Neuronal stem cell (in vitro differentiated cells): ENCODE measurements at regions not wholly inside any gene's neighbourhood (a gene's known extent, or its start where the extent isn't known, plus 50 kb on each side); places are given as distances from the start of the nearest gene placed in this dataset.
"Not testable (repeated sequence)": the region's sequence is repeated elsewhere in the genome, so short reads cannot be mapped to it uniquely, and the experiment has no call there.

ENCODE experiments used
- DNase-seq: peaks from one replicate; pipeline ENCODE4 v3.0.0-alpha.2; 2013; ENCODE audit warnings: low spot score
- H2AFZ ChIP-seq: one replicate; pipeline ENCODE4 v1.6.1; 2013; ENCODE audit warnings: mild to moderate bottlenecking, low read length, inconsistent platforms
- H2AK5ac ChIP-seq: 2 replicates; pipeline ENCODE4 v1.6.1; 2013; ENCODE audit warnings: low read depth, mild to moderate bottlenecking, inconsistent platforms, low read length, moderate library complexity, mixed read lengths
- H2BK120ac ChIP-seq: 2 replicates; pipeline ENCODE4 v1.6.1; 2013; ENCODE audit warnings: low read depth, mild to moderate bottlenecking, inconsistent platforms, low read length, moderate library complexity, mixed read lengths
- H2BK12ac ChIP-seq: one replicate; pipeline ENCODE4 v1.6.1; 2013; ENCODE audit warnings: low read length, inconsistent platforms
- H2BK15ac ChIP-seq: 2 replicates; pipeline ENCODE4 v1.6.1; 2013; ENCODE audit warnings: mild to moderate bottlenecking, low read length, inconsistent platforms, mixed read lengths
- H2BK5ac ChIP-seq: one replicate; pipeline ENCODE4 v1.6.1; 2013; ENCODE audit warnings: inconsistent platforms, mild to moderate bottlenecking, low read length, moderate library complexity
- H3K14ac ChIP-seq: one replicate; pipeline ENCODE4 v1.6.1; 2013; ENCODE audit warnings: low read length, inconsistent platforms
- H3K18ac ChIP-seq: 2 replicates; pipeline ENCODE4 v1.6.1; 2013; ENCODE audit warnings: low read length, inconsistent platforms
- H3K23ac ChIP-seq: 2 replicates; pipeline ENCODE4 v1.6.1; 2013; ENCODE audit warnings: low read depth, mild to moderate bottlenecking, mixed read lengths, low read length, inconsistent platforms; ENCODE audit not compliant: poor library complexity
- H3K27ac ChIP-seq: replicated peaks from 3 replicates; pipeline ENCODE4 v1.5.1; 2013; ENCODE audit warnings: low read length, inconsistent platforms
- H3K27me3 ChIP-seq, 3 experiments: 2 replicates each; pipeline ENCODE4 v1.6.1; 2013; ENCODE audit warnings: low read length in 3 of 3, mild to moderate bottlenecking in 2 of 3, inconsistent platforms in 1 of 3, low read depth in 1 of 3, mixed read lengths in 1 of 3, moderate library complexity in 1 of 3; ENCODE audit not compliant: control insufficient read depth in 3 of 3, insufficient read depth in 3 of 3
- H3K36me3 ChIP-seq, 2 donors: replicated peaks in 1 of 2; 2 replicates each; pipeline ENCODE4 v1.6.1; 2013; ENCODE audit warnings: low read length in 2 of 2; ENCODE audit not compliant: control insufficient read depth in 2 of 2, insufficient read depth in 2 of 2
- H3K4ac ChIP-seq: 2 replicates; pipeline ENCODE4 v1.6.1; 2013; ENCODE audit warnings: inconsistent platforms, mild to moderate bottlenecking, low read length, moderate library complexity
- H3K4me1 ChIP-seq, 2 donors: 1 replicate in 1 of 2; 2 replicates in 1 of 2; pipeline ENCODE4 v1.6.1; 2013; ENCODE audit warnings: low read length in 2 of 2, low read depth in 1 of 2; ENCODE audit not compliant: control insufficient read depth in 2 of 2, insufficient read depth in 1 of 2
- H3K4me2 ChIP-seq: one replicate; pipeline ENCODE4 v1.6.1; 2013; ENCODE audit warnings: mild to moderate bottlenecking, low read length, inconsistent platforms; ENCODE audit not compliant: insufficient read depth, poor library complexity, severe bottlenecking
- H3K4me3 ChIP-seq, 2 donors: 2 replicates each; pipeline ENCODE4 v1.5.1; 2013; ENCODE audit warnings: low read length in 2 of 2, mild to moderate bottlenecking in 2 of 2, inconsistent platforms in 1 of 2, moderate library complexity in 1 of 2
- H3K79me1 ChIP-seq: one replicate; pipeline ENCODE4 v1.6.1; 2013; ENCODE audit warnings: low read depth, mild to moderate bottlenecking, inconsistent platforms, low read length, moderate library complexity
- H3K9ac ChIP-seq: one replicate; pipeline ENCODE4 v1.6.1; 2013; ENCODE audit warnings: mild to moderate bottlenecking, low read depth, low read length, inconsistent platforms; ENCODE audit not compliant: poor library complexity
- H3K9me3 ChIP-seq, 2 donors: replicated peaks in 1 of 2; 2 replicates each; pipeline versions ENCODE3 to v1.6.1; 2013; ENCODE audit warnings: low read length in 2 of 2, mild to moderate bottlenecking in 2 of 2, inconsistent platforms in 1 of 2, low read depth in 1 of 2, mixed read lengths in 1 of 2, moderate library complexity in 1 of 2; ENCODE audit not compliant: control insufficient read depth in 2 of 2, insufficient read depth in 1 of 2
- H4K8ac ChIP-seq: one replicate; pipeline ENCODE4 v1.6.1; 2013; ENCODE audit warnings: low read depth, mild to moderate bottlenecking, inconsistent platforms, low read length, moderate library complexity
- H4K91ac ChIP-seq: one replicate; pipeline ENCODE4 v1.6.1; 2013; ENCODE audit warnings: low read length, low read depth, mild to moderate bottlenecking, inconsistent platforms; ENCODE audit not compliant: poor library complexity
- WGBS, 2 donors: extraction: QIAGEN DNeasy Blood & Tissue Kit; methylation state at CpG; one replicate each; pipeline ENCODE4 v1.1.7; 2013; ENCODE audit warnings: missing lambda C conversion rate in 2 of 2, mixed read lengths in 1 of 2; ENCODE audit not compliant: insufficient read length in 2 of 2, insufficient replicate concordance in 1 of 2; ENCODE audit errors: extremely low coverage in 2 of 2; 5-methylcytosine and 5-hydroxymethylcytosine counted together

DNA sequence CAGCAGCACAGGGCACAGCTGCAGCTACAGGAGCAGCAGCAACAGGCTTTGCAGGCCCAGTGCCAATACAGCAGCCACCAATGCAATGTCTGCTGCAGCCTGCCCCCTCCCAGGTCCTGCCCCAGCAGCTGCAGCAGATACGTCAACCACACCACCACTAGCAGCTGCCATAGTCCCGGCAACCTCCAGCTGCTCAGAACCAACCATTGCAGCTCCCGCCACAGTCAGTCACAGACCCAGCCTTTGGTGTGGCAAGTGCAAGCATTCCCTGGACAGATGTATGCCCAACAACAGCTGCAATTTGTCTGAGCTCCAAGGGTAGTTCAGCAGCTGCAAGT, 53.3 kb upstream of the TUBA3E start:
- H2BK15ac ChIP-seq: no peak overlapping the region
- no peak overlapping the region for H2BK5ac ChIP-seq
- H3K36me3 ChIP-seq: no peaks in the 10 kb centered on the region
- H3K14ac ChIP-seq: peak overlapping the region; percentile 21
- H3K27me3 ChIP-seq: peaks cover 0 to 10% (median 0%) of the 10 kb centered on the region in 3 experiments
- H3K23ac ChIP-seq: peak overlapping the region; percentile 89
- H3K9ac ChIP-seq: no peak overlapping the region
- H3K79me1 ChIP-seq: no peaks in the 10 kb centered on the region
- DNase-seq: no peak
- H4K8ac ChIP-seq: no peak overlapping the region
- no peaks in the 10 kb centered on the region for H3K9me3 ChIP-seq
- no peak overlapping the region for H3K4me3 ChIP-seq
- peak overlapping the region; percentile 53 for H4K91ac ChIP-seq
- H3K4ac ChIP-seq: no peak overlapping the region
- no peak overlapping the region for H2BK120ac ChIP-seq
- no peak overlapping the region for H3K27ac ChIP-seq
- no peak overlapping the region for H2AFZ ChIP-seq
- no peaks in the 10 kb centered on the region for H3K4me1 ChIP-seq
- H2BK12ac ChIP-seq: no peak overlapping the region
- H3K4me2 ChIP-seq: no peak overlapping the region
- no CpG with 5 or more reads among the region's 3 CpGs for WGBS, 2 donors
- peak overlapping the region; percentile 63 for H2AK5ac ChIP-seq
- H3K18ac ChIP-seq: peak overlapping the region; percentile 28

DNA sequence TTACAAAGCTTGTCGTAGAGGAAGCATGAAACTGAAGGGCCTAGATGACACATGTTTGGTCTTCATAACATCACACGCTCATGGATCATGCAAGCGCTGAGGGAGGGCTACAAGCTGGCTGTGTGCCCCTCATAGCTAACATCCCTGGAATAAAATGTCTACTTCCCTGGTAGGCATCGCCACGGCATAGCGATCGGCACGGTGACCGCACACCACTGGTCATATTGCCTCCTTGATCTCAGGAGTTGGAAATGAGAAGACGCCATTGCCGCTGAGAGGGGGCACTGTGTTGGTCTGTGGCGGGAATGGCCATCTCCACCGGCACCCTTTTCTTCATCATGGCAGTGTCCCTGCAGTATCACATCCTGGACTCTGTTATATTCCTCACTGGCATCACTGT, 50.1 kb upstream of the TUBA3E start:
- H4K8ac ChIP-seq, H3K27me3 ChIP-seq, H2BK12ac ChIP-seq, H3K36me3 ChIP-seq, H3K14ac ChIP-seq, H2AK5ac ChIP-seq, DNase-seq, H3K4me3 ChIP-seq, H3K79me1 ChIP-seq, H2BK120ac ChIP-seq, H3K18ac ChIP-seq, H3K23ac ChIP-seq, H3K4ac ChIP-seq, H3K4me1 ChIP-seq, H3K4me2 ChIP-seq, H2BK5ac ChIP-seq, H2BK15ac ChIP-seq, H2AFZ ChIP-seq, H3K9ac ChIP-seq, H3K9me3 ChIP-seq, H4K91ac ChIP-seq, H3K27ac ChIP-seq: not testable (repeated sequence)
- no CpG with 5 or more reads among the region's 13 CpGs for WGBS, 2 donors
